HEK293T (cell line): ENCODE measurements at regions not wholly inside any gene's neighbourhood (a gene's known extent, or its start where the extent isn't known, plus 50 kb on each side); places are given as distances from the start of the nearest gene placed in this dataset.

Experiments
- CTCF ChIA-PET: fragments of 350-600 bp; formaldehyde crosslinking; extraction: SDS; loops from one replicate; lab custom pipeline; 2021; ENCODE audit warnings: antibody characterized with exemption, inconsistent platforms; lab: Yijun Ruan, JAX
- POLR2A ChIA-PET: fragments of 350-600 bp; formaldehyde crosslinking; extraction: SDS; loops from one replicate; lab custom pipeline; 2020; ENCODE audit warnings: antibody characterized with exemption, inconsistent platforms; lab: Yijun Ruan, JAX
- DNase-seq: peaks from one replicate; pipeline ENCODE4 v3.0.0; 2012; ENCODE audit warnings: mixed read lengths; ENCODE audit errors: extremely low spot score
- ARNT ChIP-seq: fragments of 450-650 bp; IDR thresholded peaks from 2 replicates; pipeline ENCODE4 v1.6.1; 2017; ENCODE audit warnings: mild to moderate bottlenecking
- BHLHE40 ChIP-seq: fragments of 450-650 bp; IDR thresholded peaks from 2 replicates; pipeline ENCODE4 v1.6.1; 2016; ENCODE audit warnings: mild to moderate bottlenecking, moderate library complexity, borderline replicate concordance
- CTBP1 ChIP-seq: fragments of 450-650 bp; IDR thresholded peaks from 2 replicates; pipeline ENCODE4 v1.6.1; 2016; ENCODE audit warnings: borderline replicate concordance
- ELF4 ChIP-seq: fragments of 450-650 bp; IDR thresholded peaks from 2 replicates; pipeline ENCODE4 v1.6.1; 2017; ENCODE audit warnings: antibody characterized with exemption
- FOXA1 ChIP-seq: fragments of 450-650 bp; IDR thresholded peaks from 2 replicates; pipeline ENCODE4 v1.6.1; 2016; ENCODE audit warnings: mild to moderate bottlenecking
- FOXK2 ChIP-seq: fragments of 450-650 bp; IDR thresholded peaks from 2 replicates; pipeline ENCODE4 v1.6.1; 2016; ENCODE audit warnings: mild to moderate bottlenecking
- FOXM1 ChIP-seq: fragments of 450-650 bp; IDR thresholded peaks from 2 replicates; pipeline ENCODE4 v1.6.1; 2017; ENCODE audit warnings: mild to moderate bottlenecking, borderline replicate concordance
- HDGF ChIP-seq: fragments of 450-650 bp; IDR thresholded peaks from 2 replicates; pipeline ENCODE4 v1.6.1; 2017; ENCODE audit warnings: antibody characterized with exemption, borderline replicate concordance
- L3MBTL2 ChIP-seq: fragments of 450-650 bp; conservative IDR thresholded peaks from 2 replicates; pipeline ENCODE4 v1.6.1; 2016; ENCODE audit warnings: mild to moderate bottlenecking
- LEF1 ChIP-seq: fragments of 450-650 bp; IDR thresholded peaks from 2 replicates; pipeline ENCODE4 v1.6.1; 2017; ENCODE audit warnings: mild to moderate bottlenecking, borderline replicate concordance
- NFRKB ChIP-seq: fragments of 450-650 bp; IDR thresholded peaks from 2 replicates; pipeline ENCODE4 v1.6.1; 2016; ENCODE audit warnings: mild to moderate bottlenecking, moderate library complexity
- PKNOX1 ChIP-seq: fragments of 450-650 bp; IDR thresholded peaks from 2 replicates; pipeline ENCODE4 v1.6.1; 2016
- SP1 ChIP-seq: fragments of 450-650 bp; IDR thresholded peaks from 2 replicates; pipeline ENCODE4 v1.6.1; 2017
- SUZ12 ChIP-seq: fragments of 450-650 bp; IDR thresholded peaks from 2 replicates; pipeline ENCODE4 v1.6.1; 2016; ENCODE audit warnings: mild to moderate bottlenecking
- TARDBP ChIP-seq: fragments of 450-650 bp; IDR thresholded peaks from 2 replicates; pipeline ENCODE4 v1.6.1; 2016
- ZNF384 ChIP-seq: fragments of 450-650 bp; IDR thresholded peaks from 2 replicates; pipeline ENCODE4 v1.6.1; 2016

GRCh38 chr2:239856620-239857285 lies 168.4 kb downstream of the NDUFA10 start:
- ChIA-PET POLR2A (no interaction called here), CTCF (no interaction called here)
- DNase-seq, result no peak
- TF ChIP-seq L3MBTL2 (no peak), TARDBP (no peak), ARNT (no peak), CTBP1 (no peak), FOXM1 (no peak), SUZ12 (no peak), LEF1 (no peak), ELF4 (no peak), ZNF384 (no peak), NFRKB (no peak), BHLHE40 (no peak)

- no peak for DNase-seq
- ChIA-PET POLR2A (no interaction called here), CTCF (no interaction called here)
- TF ChIP-seq LEF1 (no peak), PKNOX1 (no peak), BHLHE40 (no peak), HDGF (no peak), ARNT (no peak), SP1 (no peak), ELF4 (no peak), NFRKB (no peak)
These were observed 169.1 kb downstream of the NDUFA10 start for GRCh38 chr2:239855863-239856587.

GRCh38 chr2:239854596-239854995 lies 170.5 kb downstream of the NDUFA10 start:
- ChIA-PET POLR2A (no interaction called here), CTCF (no interaction called here)
- no peak for TF ChIP-seq LEF1
- TF ChIP-seq BHLHE40, result no peak
- no peak for TF ChIP-seq NFRKB
- no peak for TF ChIP-seq SUZ12
- TF ChIP-seq HDGF, result no peak
- no peak for TF ChIP-seq ZNF384
- TF ChIP-seq ARNT, result no peak
- no peak for TF ChIP-seq FOXM1
- TF ChIP-seq FOXK2, result no peak
- TF ChIP-seq ELF4, result no peak
- no peak for TF ChIP-seq SP1
- TF ChIP-seq FOXA1, result no peak
- TF ChIP-seq TARDBP, result no peak
- TF ChIP-seq CTBP1, result no peak
- no peak for TF ChIP-seq PKNOX1
- no peak for TF ChIP-seq L3MBTL2
- DNase-seq, result no peak

GRCh38 chr2:239853706-239854327 lies 171.3 kb downstream of the NDUFA10 start:
- DNase-seq, result no peak
- POLR2A ChIA-PET, result no interaction called here
- CTCF ChIA-PET, result no interaction called here

GRCh38 chr2:239853121-239853520 lies 172.0 kb downstream of the NDUFA10 start:
- no peak for DNase-seq
- TF ChIP-seq L3MBTL2 (no peak), PKNOX1 (no peak), ZNF384 (no peak), ARNT (no peak), BHLHE40 (no peak), SP1 (no peak), ELF4 (no peak), CTBP1 (no peak), SUZ12 (no peak), HDGF (no peak), TARDBP (no peak), FOXA1 (no peak), FOXK2 (no peak), NFRKB (no peak), LEF1 (no peak), FOXM1 (no peak)
- POLR2A ChIA-PET, result no interaction called here
- CTCF ChIA-PET, result no interaction called here

More at GRCh38 chr2:239853706-239854327, 171.3 kb downstream of the NDUFA10 start:
- TF ChIP-seq CTBP1, result no peak

- TF ChIP-seq FOXK2 (no peak), ZNF384 (no peak), HDGF (no peak), FOXM1 (no peak), ELF4 (no peak), CTBP1 (no peak), LEF1 (no peak), SP1 (no peak), FOXA1 (no peak), L3MBTL2 (no peak), NFRKB (no peak), BHLHE40 (no peak), SUZ12 (no peak), TARDBP (no peak), ARNT (no peak), PKNOX1 (no peak)
- POLR2A ChIA-PET, result no interaction called here
- CTCF ChIA-PET, result no interaction called here
- DNase-seq, result no peak
These were observed 172.9 kb downstream of the NDUFA10 start for GRCh38 chr2:239852272-239852671.
